HG02759 (cell line): ENCODE measurements at regions not wholly inside any gene's neighbourhood (a gene's known extent, or its start where the extent isn't known, plus 50 kb on each side); places are given as distances from the start of the nearest gene placed in this dataset.

Experiments used
- ATAC-seq: cut with Tn5 transposase; IDR thresholded peaks from one replicate; pipeline ENCODE4 v1.9.1; 2021; ENCODE audit warnings: mild to moderate bottlenecking, moderate library complexity; ENCODE audit not compliant: unreplicated experiment

DNA sequence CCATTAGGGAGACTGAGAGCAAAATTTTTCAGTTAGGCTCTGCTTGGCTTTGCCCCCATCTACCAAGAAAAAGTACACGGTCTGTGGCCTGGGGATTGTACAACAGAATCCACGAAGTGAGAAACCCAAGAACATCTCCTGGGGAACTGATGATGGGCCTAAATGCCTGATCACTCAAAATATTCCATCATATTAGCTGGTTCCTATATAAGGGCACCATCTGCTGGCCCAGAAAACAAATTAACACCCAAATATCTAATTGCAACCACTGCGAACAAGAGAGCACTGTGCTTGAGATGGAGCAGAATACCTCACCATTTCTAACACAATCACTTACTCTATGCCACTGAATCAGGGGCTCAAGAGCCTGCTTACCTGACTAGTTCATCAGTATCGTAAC, 250.8 kb upstream of the RBMY1B start:
- ATAC-seq = peak; percentile 44

DNA sequence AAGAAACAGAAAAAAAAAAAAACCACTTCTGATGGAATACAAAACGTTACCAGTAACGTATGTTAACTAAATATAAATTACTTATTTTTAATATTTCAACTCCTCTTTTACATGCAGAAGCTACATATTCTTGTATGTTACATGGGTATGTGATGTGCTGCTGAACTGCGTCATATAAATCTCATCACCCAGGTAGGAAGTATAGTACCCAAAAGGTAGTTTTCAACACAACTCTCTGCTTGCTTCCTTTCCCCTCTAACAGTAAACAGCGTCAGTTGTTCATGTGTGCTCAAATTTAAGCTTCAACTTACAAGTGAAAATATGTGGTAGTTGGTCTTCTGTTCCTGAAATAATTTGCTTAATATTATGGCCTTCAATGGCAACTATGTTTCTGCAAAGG, 250.0 kb upstream of the RBMY1B start:
- ATAC-seq = no peak

DNA sequence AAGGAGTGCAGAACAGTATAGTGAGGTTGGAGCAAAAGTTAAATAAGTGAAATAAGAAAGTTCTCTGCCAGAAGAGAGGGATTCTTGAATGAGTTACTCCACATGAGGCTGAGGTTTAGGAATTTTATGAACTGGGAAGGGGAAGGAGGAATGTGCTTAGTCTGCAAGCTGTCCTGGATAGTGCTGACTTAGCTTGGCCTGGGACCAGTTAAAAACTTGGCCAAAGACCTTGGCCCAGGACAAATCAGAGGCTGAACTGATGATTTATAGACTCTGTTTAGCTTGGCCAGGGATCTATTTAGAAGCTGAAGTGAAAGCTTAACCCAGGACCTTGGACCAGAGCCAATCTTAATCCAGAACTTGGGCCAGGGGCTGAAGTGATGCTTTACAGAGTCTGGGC, 244.4 kb upstream of the RBMY1B start:
- ATAC-seq = no peak

DNA sequence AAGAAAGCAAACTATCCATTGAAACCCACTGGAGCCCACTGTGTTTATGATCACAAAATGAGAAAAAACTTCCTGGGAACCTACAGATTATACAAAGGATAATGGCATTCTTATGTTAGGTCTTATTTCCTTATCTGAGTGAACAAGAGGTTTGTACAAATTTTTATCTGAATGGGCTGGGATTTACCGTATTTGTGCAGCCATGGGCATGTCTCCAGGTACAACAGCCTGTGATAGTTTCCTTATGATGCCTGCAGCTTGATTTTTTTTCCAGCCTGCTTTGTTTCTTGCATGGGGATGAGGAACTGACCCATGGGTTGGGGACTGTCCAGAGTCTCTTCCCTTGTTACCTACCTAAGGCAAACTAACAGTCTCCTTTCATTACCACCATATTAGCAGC, 244.0 kb upstream of the RBMY1B start:
- ATAC-seq = no peak

DNA sequence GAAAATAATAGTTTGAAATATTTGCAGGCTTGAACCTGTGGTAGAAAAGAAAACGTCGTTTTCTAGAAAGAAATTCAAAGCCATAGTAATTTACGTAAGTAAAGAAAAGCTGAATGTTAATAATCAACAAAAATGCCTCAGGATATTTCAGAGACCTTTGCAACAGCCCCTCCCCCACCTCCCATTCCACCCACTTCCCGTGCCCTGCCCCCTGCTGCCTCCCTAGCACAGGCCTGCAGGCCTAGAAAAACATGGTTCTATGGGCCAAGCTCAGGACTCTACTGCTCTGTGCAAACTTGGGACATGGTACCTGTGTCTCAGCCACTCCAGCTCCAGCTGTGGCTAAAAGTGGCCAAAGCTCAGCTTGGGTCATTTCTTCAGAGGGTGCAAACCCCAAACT, 223.4 kb upstream of the RBMY1B start:
- no peak for ATAC-seq

DNA sequence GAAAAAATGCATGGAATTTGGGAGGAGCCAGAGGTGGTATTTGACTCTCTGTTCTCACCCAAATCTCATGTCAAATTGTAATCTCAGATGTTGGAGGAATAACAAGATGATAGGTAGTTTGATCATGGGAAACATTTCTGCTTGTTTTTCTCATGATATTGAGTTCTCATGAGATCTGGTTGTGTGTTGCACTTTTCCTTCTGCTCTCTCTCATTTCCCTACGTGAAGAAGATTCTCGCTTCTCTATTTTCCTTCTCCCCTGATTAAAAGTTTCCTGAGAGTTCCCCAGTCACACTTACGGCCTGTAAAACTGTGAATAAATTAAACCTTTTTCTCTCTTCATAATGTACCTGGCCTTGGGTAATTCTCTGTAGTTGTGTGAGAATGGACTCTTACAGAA, 222.2 kb upstream of the RBMY1B start:
- no peak for ATAC-seq

DNA sequence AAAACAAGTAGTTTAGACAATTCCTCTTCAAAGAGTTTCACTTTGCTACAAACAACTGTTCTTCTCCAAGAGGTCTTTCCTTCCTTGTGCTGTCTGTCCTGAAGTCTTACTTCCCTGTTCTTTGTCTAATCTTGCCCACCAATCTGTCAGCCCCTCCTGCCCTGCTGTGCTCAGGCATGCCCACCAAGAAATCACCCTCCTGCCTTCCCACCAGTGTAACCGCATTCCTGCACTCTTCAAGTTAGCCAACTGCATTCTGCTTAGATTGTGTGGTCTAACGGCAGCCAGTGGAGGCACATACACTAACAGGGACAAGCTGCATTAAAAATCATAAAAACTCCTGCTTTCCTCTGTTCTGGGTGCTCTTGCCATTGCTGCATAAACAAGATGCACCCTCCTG, 215.9 kb upstream of the RBMY1B start:
- no peak for ATAC-seq

DNA sequence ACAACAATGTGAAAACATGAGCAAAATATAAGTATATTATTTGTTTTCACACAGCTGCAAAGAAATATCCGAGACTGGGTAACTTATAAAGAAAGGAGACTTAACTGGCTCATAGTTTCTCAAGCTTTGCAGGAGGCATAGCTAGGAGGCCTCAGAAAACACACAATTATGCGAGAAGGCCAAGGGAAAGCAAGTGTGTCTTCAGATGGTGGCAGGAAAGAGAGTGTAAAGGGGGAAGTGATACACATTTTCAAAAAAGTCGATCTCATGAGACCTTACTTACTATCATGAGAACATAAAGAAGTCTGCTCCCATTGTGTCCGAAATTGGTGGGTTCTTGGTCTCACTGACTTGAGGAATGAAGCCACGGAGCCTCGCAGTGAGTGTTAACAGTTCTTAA, 208.9 kb upstream of the RBMY1B start:
- ATAC-seq = no peak

DNA sequence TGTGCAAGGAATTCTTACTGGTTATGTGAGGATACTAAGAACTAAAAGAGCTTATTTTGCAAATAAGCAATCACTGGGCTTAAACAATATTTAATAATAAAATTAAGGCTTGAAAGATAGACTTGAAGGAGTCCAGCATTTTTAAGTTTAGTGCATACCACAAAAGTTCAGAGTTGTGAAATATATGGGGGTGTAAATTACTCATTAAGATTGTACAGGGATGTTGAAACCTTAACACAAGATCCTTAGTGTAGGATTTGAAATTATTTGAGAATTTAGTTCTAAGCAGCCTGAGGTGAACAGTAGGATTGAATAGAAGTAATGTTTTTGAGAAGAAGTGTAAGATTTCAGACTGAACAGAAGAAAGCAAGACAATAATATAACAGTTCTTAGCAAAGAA, 195.8 kb upstream of the RBMY1B start:
- ATAC-seq = no peak
